ENCODE measurements at regions not wholly inside any gene's neighbourhood (a gene's known extent, or its start where the extent isn't known, plus 50 kb on each side); places are given as distances from the start of the nearest gene placed in this dataset.

GRCh38 chr1:114286179-114286578 is 132.5 kb upstream of the SYT6 start:
- in situ Hi-C loops (cut with MboI; ENCODE audit: low sequenced_read_pairs, unreplicated experiment): no loop called here
- no peak for DNase-seq (ENCODE audit: low spot score)
- no peak for TF ChIP-seq CTCF (IDR thresholded peaks at IDR 0.05; ENCODE audit: borderline replicate concordance, control extremely low read depth, extremely low read depth, insufficient read depth, missing control alignments)

DNA sequence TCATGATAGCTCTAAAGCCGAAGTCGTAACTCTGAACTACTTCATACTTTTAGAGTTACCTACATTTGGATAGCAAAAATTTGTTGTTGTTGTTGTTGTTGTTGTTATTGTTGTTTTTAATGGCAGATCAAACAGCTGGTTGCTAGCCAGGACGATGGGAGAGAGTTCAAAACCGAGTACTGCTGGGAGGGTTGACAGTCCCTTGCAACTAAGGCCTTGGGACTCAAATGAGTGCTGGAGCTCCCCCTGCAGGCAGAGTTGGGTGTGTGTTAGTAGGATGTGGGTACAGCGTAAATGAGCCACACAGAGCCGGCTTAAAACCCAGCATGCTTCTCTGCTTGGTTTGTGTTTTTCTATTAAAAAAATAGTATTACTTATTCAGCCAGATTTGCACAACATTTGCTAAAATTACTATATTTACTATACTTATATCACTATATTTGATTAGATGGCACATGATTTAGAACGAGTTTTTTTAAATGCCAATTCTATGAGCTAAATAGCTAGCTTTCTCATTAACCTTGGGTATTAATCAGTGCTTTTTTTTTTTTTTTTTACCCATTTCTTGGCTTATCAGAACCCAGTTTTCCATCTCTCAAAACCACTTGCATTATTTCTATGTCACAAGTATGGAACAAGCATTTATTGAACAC is 129.2 kb upstream of the SYT6 start:
- DNase-seq (ENCODE audit: low spot score): peak; percentile 71
- in situ Hi-C loops (cut with MboI; ENCODE audit: low sequenced_read_pairs, unreplicated experiment): no loop called here
- peak; percentile 91 for TF ChIP-seq CTCF (IDR thresholded peaks at IDR 0.05; ENCODE audit: borderline replicate concordance, control extremely low read depth, extremely low read depth, insufficient read depth, missing control alignments)

- no peak for DNase-seq (ENCODE audit: low spot score)
- TF ChIP-seq CTCF (IDR thresholded peaks at IDR 0.05; ENCODE audit: borderline replicate concordance, control extremely low read depth, extremely low read depth, insufficient read depth, missing control alignments): no peak
- in situ Hi-C loops (cut with MboI; ENCODE audit: low sequenced_read_pairs, unreplicated experiment): loop anchor here (10.0 kb wide), 1 partner anchor 294 kb away; no protein-coding TSS in a partner anchor
Measured at GRCh38 chr1:114278911-114279310, 125.2 kb upstream of the SYT6 start.

DNA sequence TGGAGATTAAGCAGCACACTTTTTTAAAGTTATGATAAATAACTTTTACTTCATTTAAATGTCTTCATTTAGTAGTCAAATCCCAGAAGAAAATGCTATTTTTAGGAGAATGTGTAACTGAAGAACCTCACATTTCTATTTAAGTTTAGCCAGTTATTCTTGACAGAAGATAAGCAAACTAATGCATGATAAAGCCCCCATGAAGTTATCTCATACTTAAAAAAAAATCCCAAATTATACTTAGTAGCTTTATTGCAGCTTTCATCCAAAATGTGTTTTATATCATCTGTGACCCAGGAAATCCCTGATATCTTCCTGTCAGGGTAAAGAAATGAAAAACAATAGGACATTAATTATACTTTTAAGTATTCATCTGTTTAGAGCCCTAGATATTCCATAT is 124.8 kb upstream of the SYT6 start:
- no peak for TF ChIP-seq CTCF (IDR thresholded peaks at IDR 0.05; ENCODE audit: borderline replicate concordance, control extremely low read depth, extremely low read depth, insufficient read depth, missing control alignments)
- no peak for DNase-seq (ENCODE audit: low spot score)
- in situ Hi-C loops (cut with MboI; ENCODE audit: low sequenced_read_pairs, unreplicated experiment): loop anchor here (10.0 kb wide), 1 partner anchor 294 kb away; no protein-coding TSS in a partner anchor

DNA sequence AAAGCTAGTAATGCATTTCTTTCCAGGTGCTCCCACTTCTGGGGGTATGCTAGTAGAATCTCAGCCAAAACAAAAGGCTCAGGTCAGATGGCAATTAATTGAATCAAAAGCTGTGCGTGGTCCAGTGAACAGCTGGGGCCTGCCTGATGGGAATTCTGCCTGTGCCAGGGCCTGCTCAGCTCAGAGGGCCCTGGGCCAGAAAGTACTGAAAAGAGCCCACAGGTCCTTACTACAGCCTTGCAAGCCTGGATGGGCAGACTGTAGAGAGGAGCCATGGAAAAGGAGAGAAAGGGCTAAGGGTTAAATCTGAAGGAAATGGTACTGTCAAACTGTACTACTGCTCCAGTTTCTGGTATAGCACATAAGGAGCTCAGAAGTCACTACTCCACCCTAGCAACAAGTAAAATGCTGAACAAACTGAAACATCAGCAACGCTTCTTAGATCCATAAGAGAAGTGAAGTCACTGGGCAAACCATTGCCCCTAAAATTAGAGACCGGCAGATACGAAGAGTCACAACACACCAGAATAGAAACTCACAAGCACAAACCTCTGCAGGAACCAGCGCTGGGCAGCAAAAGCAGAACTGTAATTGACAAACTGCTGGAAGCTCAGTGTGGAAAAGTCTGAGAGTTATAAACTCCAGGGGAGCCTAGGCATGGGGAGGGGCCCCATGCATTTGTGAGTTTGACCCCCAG is 121.1 kb upstream of the SYT6 start:
- in situ Hi-C loops (cut with MboI; ENCODE audit: low sequenced_read_pairs, unreplicated experiment): loop anchor here (10.0 kb wide), 1 partner anchor 290 kb away; no protein-coding TSS in a partner anchor
- no peak for TF ChIP-seq CTCF (IDR thresholded peaks at IDR 0.05; ENCODE audit: borderline replicate concordance, control extremely low read depth, extremely low read depth, insufficient read depth, missing control alignments)
- DNase-seq (ENCODE audit: low spot score): no peak

- in situ Hi-C loops (cut with MboI; ENCODE audit: low sequenced_read_pairs, unreplicated experiment): loop anchor here (10.0 kb wide), 1 partner anchor 288 kb away; no protein-coding TSS in a partner anchor
- no peak for TF ChIP-seq CTCF (IDR thresholded peaks at IDR 0.05; ENCODE audit: borderline replicate concordance, control extremely low read depth, extremely low read depth, insufficient read depth, missing control alignments)
Measured at GRCh38 chr1:114272593-114272992, 118.9 kb upstream of the SYT6 start.

More at GRCh38 chr1:114272593-114272992, 118.9 kb upstream of the SYT6 start:
- DNase-seq (ENCODE audit: low spot score): no peak
